Left lung (tissue), 4 donors: ENCODE measurements at regions not wholly inside any gene's neighbourhood (a gene's known extent, or its start where the extent isn't known, plus 50 kb on each side); places are given as distances from the start of the nearest gene placed in this dataset.

Source experiments
- ATAC-seq: fragments of 200-7000 bp; cut with Tn5 transposase; one replicate; pipeline ENCODE4 v1.9.1; 2020; ENCODE audit warnings: moderate library complexity
- DNase-seq, 4 donors: peaks; one replicate each; pipeline ENCODE4 v3.0.0-alpha.2; 2013 to 2020
- H3K27ac ChIP-seq, 2 donors: fragments of 200-600 bp; sonication (generic) in 1 of 2; one replicate each; pipeline versions ENCODE4 v1.5.0 to v1.8.0; 2020 to 2021
- H3K27me3 ChIP-seq, 2 donors: fragments of 200-600 bp; sonication (generic) in 1 of 2; one replicate each; pipeline versions ENCODE4 v1.5.0 to v1.8.0; 2020 to 2021
- H3K36me3 ChIP-seq, 2 donors: fragments of 200-600 bp; sonication (generic) in 1 of 2; one replicate each; pipeline versions ENCODE4 v1.5.0 to v1.8.0; 2020 to 2021
- H3K4me1 ChIP-seq, 2 donors: fragments of 200-600 bp; one replicate each; pipeline ENCODE4 v1.8.0; 2021
- H3K4me3 ChIP-seq, 2 donors: fragments of 200-600 bp; sonication (generic) in 1 of 2; one replicate each; pipeline versions ENCODE4 v1.5.0 to v1.8.0; 2020 to 2021; ENCODE audit warnings: mild to moderate bottlenecking in 1 of 2
- H3K9me3 ChIP-seq, 2 donors: fragments of 200-600 bp; sonication (generic) in 1 of 2; one replicate each; pipeline versions ENCODE4 v1.5.0 to v1.8.0; 2020 to 2021
- CTCF ChIP-seq, 2 donors: fragments of 200-600 bp; sonication (generic) in 1 of 2; IDR thresholded peaks; one replicate each; pipeline versions ENCODE4 v1.5.0 to v1.8.0; 2021; ENCODE audit warnings: antibody characterized with exemption in 2 of 2
- intact Hi-C, 2 donors: fragments of 100-400 bp; cut with DNase I; formaldehyde crosslinking; loops; one replicate each; pipeline versions ENCODE4 v1.11.2 to v1.14.2; 2022
- donor health status: DM: no; HTN: yes; CAD: no.
- donor health status: DM: no; HTN: no; CAD: no.

GRCh38 chr3:74516019-74516418 lies 98.4 kb downstream of the CNTN3 start:
- TF ChIP-seq CTCF (IDR thresholded peaks at IDR 0.05) = no peak
- no peaks in the 10 kb centered on the region for H3K9me3 ChIP-seq
- intact Hi-C loops = no loop called here
- H3K27ac ChIP-seq = no peak overlapping the region
- H3K4me3 ChIP-seq = no peak overlapping the region
- ATAC-seq (peak; percentile 17), DNase-seq (no peak)
- H3K27me3 ChIP-seq = no peaks in the 10 kb centered on the region
- H3K36me3 ChIP-seq = no peaks in the 10 kb centered on the region
- no peaks in the 10 kb centered on the region for H3K4me1 ChIP-seq

GRCh38 chr3:74515451-74515850 lies 99.0 kb downstream of the CNTN3 start:
- H3K27me3 ChIP-seq = no peaks in the 10 kb centered on the region
- intact Hi-C loops = no loop called here
- H3K4me3 ChIP-seq = no peak overlapping the region
- H3K36me3 ChIP-seq = no peaks in the 10 kb centered on the region
- no peak for TF ChIP-seq CTCF (IDR thresholded peaks at IDR 0.05)
- no peaks in the 10 kb centered on the region for H3K9me3 ChIP-seq
- H3K4me1 ChIP-seq = no peaks in the 10 kb centered on the region
- DNase-seq (no peak), ATAC-seq (peak; percentile 88)
- H3K27ac ChIP-seq = no peak overlapping the region

- Histone ChIP-seq H3K9me3 (no peaks in the 10 kb centered on the region), H3K4me3 (no peak overlapping the region), H3K4me1 (no peaks in the 10 kb centered on the region), H3K27ac (no peak overlapping the region), H3K27me3 (no peaks in the 10 kb centered on the region), H3K36me3 (no peaks in the 10 kb centered on the region)
- intact Hi-C loops = no loop called here
- no peak for TF ChIP-seq CTCF (IDR thresholded peaks at IDR 0.05)
- ATAC-seq (no peak), DNase-seq (no peak)
These were observed 103.4 kb downstream of the CNTN3 start for GRCh38 chr3:74511078-74511477.

- Histone ChIP-seq H3K36me3 (no peaks in the 10 kb centered on the region), H3K4me3 (no peak overlapping the region), H3K27ac (no peak overlapping the region), H3K27me3 (no peaks in the 10 kb centered on the region), H3K4me1 (no peaks in the 10 kb centered on the region), H3K9me3 (no peaks in the 10 kb centered on the region)
- DNase-seq = no peak
- no peak for ATAC-seq
- no peak for TF ChIP-seq CTCF (IDR thresholded peaks at IDR 0.05)
- intact Hi-C loops = no loop called here
These were observed 104.1 kb downstream of the CNTN3 start for GRCh38 chr3:74510261-74510818.

- H3K36me3 ChIP-seq = no peaks in the 10 kb centered on the region
- H3K9me3 ChIP-seq = no peaks in the 10 kb centered on the region
- no peak overlapping the region for H3K4me3 ChIP-seq
- no peak overlapping the region for H3K27ac ChIP-seq
- no peak for TF ChIP-seq CTCF (IDR thresholded peaks at IDR 0.05)
- intact Hi-C loops = no loop called here
- no peaks in the 10 kb centered on the region for H3K4me1 ChIP-seq
- peak in 1 of 4 donors; percentile 50 for DNase-seq
- ATAC-seq = no peak
- H3K27me3 ChIP-seq = no peaks in the 10 kb centered on the region
These were observed 106.8 kb downstream of the CNTN3 start for GRCh38 chr3:74507691-74508090.
